ENCODE measurements at regions not wholly inside any gene's neighbourhood (a gene's known extent, or its start where the extent isn't known, plus 50 kb on each side); places are given as distances from the start of the nearest gene placed in this dataset.

DNA sequence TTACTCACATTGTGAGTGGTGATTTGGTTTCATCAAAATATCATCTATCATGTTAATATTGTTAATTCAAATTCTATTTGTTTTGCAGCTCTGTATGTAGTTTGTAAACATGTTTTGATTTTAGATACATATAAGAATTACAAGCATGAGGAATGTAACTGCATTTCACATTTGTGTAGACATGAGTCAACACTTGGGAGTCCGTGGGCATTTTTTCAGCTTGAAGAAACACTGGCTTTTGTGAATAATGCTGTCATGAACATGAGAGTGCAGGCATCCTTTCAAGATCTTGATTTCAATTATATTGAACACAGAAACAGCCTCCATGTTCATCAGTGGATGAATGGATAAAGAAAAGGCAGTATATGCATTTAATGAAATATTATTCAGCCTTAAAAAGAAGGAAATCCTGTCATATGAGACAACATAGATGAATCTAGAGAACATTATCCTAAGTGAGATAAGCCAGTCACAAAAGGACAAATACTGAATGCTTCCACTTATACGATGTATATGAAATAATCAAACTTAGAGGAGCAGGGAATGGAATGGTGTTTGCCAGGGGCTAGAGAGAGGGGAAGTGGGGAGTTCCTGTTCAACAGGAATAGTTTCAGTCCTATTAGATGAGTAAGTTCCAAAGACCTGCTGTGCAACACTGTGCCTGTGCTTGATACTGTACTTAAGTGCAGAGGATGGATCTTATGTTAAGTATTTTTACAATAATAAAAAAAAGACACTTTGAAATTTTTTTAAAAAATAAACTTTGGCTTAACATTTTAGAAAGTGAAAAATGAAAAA, 194.9 kb downstream of the LRATD1 start (continued):
- TF ChIP-seq, protein P1, sequence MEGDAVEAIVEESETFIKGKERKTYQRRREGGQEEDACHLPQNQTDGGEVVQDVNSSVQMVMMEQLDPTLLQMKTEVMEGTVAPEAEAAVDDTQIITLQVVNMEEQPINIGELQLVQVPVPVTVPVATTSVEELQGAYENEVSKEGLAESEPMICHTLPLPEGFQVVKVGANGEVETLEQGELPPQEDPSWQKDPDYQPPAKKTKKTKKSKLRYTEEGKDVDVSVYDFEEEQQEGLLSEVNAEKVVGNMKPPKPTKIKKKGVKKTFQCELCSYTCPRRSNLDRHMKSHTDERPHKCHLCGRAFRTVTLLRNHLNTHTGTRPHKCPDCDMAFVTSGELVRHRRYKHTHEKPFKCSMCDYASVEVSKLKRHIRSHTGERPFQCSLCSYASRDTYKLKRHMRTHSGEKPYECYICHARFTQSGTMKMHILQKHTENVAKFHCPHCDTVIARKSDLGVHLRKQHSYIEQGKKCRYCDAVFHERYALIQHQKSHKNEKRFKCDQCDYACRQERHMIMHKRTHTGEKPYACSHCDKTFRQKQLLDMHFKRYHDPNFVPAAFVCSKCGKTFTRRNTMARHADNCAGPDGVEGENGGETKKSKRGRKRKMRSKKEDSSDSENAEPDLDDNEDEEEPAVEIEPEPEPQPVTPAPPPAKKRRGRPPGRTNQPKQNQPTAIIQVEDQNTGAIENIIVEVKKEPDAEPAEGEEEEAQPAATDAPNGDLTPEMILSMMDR (tag by site-specific recombination; IDR thresholded peaks at IDR 0.05): no peak
- no peak for TF ChIP-seq ZNF514 (tag by site-specific recombination; IDR thresholded peaks at IDR 0.05)
- TF ChIP-seq ZNF114 (tag by site-specific recombination; IDR thresholded peaks at IDR 0.05): no peak
- TF ChIP-seq ZNF311 (tag by site-specific recombination; IDR thresholded peaks at IDR 0.05; ENCODE audit: borderline replicate concordance): no peak
- no peak for TF ChIP-seq ZNF221 (tag by site-specific recombination; IDR thresholded peaks at IDR 0.05; ENCODE audit: borderline replicate concordance)
- TF ChIP-seq, protein P2, sequence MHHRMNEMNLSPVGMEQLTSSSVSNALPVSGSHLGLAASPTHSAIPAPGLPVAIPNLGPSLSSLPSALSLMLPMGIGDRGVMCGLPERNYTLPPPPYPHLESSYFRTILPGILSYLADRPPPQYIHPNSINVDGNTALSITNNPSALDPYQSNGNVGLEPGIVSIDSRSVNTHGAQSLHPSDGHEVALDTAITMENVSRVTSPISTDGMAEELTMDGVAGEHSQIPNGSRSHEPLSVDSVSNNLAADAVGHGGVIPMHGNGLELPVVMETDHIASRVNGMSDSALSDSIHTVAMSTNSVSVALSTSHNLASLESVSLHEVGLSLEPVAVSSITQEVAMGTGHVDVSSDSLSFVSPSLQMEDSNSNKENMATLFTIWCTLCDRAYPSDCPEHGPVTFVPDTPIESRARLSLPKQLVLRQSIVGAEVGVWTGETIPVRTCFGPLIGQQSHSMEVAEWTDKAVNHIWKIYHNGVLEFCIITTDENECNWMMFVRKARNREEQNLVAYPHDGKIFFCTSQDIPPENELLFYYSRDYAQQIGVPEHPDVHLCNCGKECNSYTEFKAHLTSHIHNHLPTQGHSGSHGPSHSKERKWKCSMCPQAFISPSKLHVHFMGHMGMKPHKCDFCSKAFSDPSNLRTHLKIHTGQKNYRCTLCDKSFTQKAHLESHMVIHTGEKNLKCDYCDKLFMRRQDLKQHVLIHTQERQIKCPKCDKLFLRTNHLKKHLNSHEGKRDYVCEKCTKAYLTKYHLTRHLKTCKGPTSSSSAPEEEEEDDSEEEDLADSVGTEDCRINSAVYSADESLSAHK (tag by site-specific recombination; IDR thresholded peaks at IDR 0.05): no peak
- TF ChIP-seq KLF1 (tag by site-specific recombination; IDR thresholded peaks at IDR 0.05): no peak

DNA sequence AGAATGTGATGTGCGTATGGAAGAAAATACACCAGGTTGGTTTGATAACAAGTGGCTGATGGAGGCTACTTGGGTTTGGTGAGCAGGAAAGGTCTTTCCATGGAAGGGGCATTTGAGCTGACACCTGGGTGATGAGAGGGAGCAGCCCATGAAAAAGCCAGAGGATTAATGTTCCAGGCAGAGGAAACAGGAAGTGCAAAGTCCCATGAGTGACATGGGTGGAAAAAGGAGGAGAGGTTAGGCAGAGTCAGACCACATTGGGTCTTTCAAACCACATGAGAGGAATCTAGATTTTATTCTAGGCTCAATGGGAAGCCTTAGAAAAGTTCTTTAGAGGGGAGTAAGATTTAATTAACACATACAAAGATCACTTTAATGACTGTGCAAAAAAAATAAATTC, 195.7 kb downstream of the LRATD1 start:
- Histone ChIP-seq H3K27ac (ENCODE audit: extremely low read depth, low read depth, low read length) (no peak overlapping the region), H3K9me3 (ENCODE audit: control insufficient read depth, insufficient read depth, low read depth, low read length) (no peaks in the 10 kb centered on the region), H3K36me3 (ENCODE audit: control insufficient read depth in 2 of 2, insufficient read depth in 1 of 2, low read length in 2 of 2) (no peaks in the 10 kb centered on the region), H3K4me1 (ENCODE audit: control insufficient read depth, insufficient read depth, low read length) (no peaks in the 10 kb centered on the region), H3K4me3 (ENCODE audit: low read depth, low read length) (no peak overlapping the region)
- ChIA-PET CTCF (no interaction called here), POLR2A (no interaction called here)
- TF ChIP-seq ZNF2 (tag by site-specific recombination; IDR thresholded peaks at IDR 0.05): no peak
- TF ChIP-seq, protein P3, sequence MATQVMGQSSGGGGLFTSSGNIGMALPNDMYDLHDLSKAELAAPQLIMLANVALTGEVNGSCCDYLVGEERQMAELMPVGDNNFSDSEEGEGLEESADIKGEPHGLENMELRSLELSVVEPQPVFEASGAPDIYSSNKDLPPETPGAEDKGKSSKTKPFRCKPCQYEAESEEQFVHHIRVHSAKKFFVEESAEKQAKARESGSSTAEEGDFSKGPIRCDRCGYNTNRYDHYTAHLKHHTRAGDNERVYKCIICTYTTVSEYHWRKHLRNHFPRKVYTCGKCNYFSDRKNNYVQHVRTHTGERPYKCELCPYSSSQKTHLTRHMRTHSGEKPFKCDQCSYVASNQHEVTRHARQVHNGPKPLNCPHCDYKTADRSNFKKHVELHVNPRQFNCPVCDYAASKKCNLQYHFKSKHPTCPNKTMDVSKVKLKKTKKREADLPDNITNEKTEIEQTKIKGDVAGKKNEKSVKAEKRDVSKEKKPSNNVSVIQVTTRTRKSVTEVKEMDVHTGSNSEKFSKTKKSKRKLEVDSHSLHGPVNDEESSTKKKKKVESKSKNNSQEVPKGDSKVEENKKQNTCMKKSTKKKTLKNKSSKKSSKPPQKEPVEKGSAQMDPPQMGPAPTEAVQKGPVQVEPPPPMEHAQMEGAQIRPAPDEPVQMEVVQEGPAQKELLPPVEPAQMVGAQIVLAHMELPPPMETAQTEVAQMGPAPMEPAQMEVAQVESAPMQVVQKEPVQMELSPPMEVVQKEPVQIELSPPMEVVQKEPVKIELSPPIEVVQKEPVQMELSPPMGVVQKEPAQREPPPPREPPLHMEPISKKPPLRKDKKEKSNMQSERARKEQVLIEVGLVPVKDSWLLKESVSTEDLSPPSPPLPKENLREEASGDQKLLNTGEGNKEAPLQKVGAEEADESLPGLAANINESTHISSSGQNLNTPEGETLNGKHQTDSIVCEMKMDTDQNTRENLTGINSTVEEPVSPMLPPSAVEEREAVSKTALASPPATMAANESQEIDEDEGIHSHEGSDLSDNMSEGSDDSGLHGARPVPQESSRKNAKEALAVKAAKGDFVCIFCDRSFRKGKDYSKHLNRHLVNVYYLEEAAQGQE (tag by site-specific recombination; IDR thresholded peaks at IDR 0.05): no peak
- TF ChIP-seq ZNF600 (tag by site-specific recombination; IDR thresholded peaks at IDR 0.05): no peak
- no peak for TF ChIP-seq ZNF350 (tag by site-specific recombination; IDR thresholded peaks at IDR 0.05)
- TF ChIP-seq ZFP37 (tag by site-specific recombination; IDR thresholded peaks at IDR 0.05): no peak
- TF ChIP-seq ZNF677 (tag by site-specific recombination; IDR thresholded peaks at IDR 0.05): no peak
- TF ChIP-seq ZNF146 (tag by site-specific recombination; IDR thresholded peaks at IDR 0.05): no peak
- no peak for TF ChIP-seq ZNF610 (tag by site-specific recombination; IDR thresholded peaks at IDR 0.05; ENCODE audit: borderline replicate concordance)
- TF ChIP-seq, protein P4, sequence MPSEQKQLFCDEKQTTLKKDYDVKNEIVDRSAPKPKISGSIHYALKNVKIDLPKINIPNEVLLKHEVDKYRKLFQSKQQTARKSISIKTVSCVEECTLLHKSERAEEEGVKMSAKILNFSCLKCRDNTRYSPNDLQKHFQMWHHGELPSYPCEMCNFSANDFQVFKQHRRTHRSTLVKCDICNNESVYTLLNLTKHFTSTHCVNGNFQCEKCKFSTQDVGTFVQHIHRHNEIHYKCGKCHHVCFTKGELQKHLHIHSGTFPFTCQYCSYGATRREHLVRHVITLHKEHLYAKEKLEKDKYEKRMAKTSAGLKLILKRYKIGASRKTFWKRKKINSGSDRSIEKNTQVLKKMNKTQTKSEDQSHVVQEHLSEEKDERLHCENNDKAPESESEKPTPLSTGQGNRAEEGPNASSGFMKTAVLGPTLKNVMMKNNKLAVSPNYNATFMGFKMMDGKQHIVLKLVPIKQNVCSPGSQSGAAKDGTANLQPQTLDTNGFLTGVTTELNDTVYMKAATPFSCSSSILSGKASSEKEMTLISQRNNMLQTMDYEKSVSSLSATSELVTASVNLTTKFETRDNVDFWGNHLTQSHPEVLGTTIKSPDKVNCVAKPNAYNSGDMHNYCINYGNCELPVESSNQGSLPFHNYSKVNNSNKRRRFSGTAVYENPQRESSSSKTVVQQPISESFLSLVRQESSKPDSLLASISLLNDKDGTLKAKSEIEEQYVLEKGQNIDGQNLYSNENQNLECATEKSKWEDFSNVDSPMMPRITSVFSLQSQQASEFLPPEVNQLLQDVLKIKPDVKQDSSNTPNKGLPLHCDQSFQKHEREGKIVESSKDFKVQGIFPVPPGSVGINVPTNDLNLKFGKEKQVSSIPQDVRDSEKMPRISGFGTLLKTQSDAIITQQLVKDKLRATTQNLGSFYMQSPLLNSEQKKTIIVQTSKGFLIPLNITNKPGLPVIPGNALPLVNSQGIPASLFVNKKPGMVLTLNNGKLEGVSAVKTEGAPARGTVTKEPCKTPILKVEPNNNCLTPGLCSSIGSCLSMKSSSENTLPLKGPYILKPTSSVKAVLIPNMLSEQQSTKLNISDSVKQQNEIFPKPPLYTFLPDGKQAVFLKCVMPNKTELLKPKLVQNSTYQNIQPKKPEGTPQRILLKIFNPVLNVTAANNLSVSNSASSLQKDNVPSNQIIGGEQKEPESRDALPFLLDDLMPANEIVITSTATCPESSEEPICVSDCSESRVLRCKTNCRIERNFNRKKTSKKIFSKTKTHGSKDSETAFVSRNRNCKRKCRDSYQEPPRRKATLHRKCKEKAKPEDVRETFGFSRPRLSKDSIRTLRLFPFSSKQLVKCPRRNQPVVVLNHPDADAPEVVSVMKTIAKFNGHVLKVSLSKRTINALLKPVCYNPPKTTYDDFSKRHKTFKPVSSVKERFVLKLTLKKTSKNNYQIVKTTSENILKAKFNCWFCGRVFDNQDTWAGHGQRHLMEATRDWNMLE (tag by site-specific recombination; conservative IDR thresholded peaks at IDR 0.05; ENCODE audit: low read depth): no peak
- no peak for TF ChIP-seq ZNF292 (tag by site-specific recombination; IDR thresholded peaks at IDR 0.05; ENCODE audit: borderline replicate concordance, low read depth)

Data from HEK293 (cell line).